GM12864 (cell line): ENCODE measurements at regions not wholly inside any gene's neighbourhood (a gene's known extent, or its start where the extent isn't known, plus 50 kb on each side); places are given as distances from the start of the nearest gene placed in this dataset.

Experiments
- DNase-seq: peaks from one replicate; pipeline ENCODE4 v3.0.0-alpha.2; 2011; ENCODE audit warnings: low read depth
- H3K4me3 ChIP-seq: 2 replicates; pipeline ENCODE4 v1.5.1; 2011; ENCODE audit warnings: mild to moderate bottlenecking, low read depth, low read length, control low read depth
- TF ChIP-seq, protein P1 (sequence below): IDR thresholded peaks from 2 replicates; pipeline ENCODE4 v1.5.1; 2011; ENCODE audit warnings: low read depth, mild to moderate bottlenecking, moderate library complexity, low read length, control low read depth, inconsistent platforms; ENCODE audit errors: missing control alignments

DNA sequence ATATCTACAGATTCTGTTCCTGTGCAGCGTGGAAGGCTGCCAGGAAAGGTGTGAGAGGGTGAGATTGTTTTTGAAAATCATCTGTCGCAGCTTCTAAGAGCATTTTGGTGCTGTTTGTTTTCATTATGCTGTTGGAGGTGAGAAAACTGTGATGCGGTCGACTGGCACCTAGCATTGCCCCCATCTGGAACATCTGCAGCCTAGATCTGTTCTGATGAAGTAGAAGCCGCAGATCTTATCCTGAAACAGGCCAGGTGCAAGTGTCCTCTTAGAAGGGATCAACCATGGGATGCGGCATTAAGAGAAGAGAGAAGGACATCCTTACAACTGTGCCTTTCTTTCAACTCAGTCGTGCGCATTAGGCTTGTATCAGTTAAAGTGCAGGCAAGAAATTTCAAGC is 167.3 kb downstream of the CDH26 start:
- TF ChIP-seq, protein P1, sequence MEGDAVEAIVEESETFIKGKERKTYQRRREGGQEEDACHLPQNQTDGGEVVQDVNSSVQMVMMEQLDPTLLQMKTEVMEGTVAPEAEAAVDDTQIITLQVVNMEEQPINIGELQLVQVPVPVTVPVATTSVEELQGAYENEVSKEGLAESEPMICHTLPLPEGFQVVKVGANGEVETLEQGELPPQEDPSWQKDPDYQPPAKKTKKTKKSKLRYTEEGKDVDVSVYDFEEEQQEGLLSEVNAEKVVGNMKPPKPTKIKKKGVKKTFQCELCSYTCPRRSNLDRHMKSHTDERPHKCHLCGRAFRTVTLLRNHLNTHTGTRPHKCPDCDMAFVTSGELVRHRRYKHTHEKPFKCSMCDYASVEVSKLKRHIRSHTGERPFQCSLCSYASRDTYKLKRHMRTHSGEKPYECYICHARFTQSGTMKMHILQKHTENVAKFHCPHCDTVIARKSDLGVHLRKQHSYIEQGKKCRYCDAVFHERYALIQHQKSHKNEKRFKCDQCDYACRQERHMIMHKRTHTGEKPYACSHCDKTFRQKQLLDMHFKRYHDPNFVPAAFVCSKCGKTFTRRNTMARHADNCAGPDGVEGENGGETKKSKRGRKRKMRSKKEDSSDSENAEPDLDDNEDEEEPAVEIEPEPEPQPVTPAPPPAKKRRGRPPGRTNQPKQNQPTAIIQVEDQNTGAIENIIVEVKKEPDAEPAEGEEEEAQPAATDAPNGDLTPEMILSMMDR, result no peak
- H3K4me3 ChIP-seq, result no peak overlapping the region
- no peak for DNase-seq

DNA sequence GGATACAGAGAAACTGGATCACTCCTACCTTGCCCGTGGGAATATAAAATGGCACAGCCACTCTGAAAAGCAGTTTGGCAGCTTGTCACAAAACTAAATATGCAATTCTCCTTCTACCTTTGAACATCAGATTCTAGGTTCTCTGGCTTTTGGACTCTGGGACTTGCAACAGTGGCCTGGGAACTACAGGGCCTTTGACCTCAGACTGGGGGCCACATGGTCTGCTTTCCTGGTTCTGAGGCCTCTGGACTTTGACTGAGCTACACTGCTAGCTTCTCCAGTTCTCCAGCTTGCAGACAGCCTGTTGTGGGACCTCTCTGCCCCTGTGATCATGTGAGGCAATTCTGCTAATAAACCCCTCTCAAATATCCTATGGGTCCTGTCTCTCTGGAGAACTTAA is 168.8 kb downstream of the CDH26 start:
- DNase-seq, result no peak
- H3K4me3 ChIP-seq, result no peak overlapping the region
- TF ChIP-seq, protein P1, result no peak

DNA sequence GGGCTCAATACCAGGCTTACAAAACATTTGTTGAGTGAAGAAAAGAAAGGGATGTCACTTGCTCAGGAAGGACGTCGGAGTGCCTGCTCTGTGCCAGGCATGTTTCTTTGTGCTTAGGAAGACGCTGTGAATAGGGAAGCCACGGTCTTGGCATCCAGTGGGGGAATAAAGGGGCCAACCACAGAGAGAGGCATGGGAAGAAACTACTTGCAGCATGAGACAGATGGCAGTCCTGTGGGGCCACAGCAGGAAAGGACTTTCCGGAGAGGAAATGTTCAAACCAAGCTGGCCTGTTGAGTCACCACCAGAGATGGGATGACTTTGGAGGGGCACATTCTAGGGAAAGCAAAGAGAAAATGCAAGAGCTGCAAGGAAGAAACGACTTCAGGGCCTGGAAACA is 173.2 kb downstream of the CDH26 start:
- TF ChIP-seq, protein P1, result no peak
- DNase-seq, result no peak

DNA sequence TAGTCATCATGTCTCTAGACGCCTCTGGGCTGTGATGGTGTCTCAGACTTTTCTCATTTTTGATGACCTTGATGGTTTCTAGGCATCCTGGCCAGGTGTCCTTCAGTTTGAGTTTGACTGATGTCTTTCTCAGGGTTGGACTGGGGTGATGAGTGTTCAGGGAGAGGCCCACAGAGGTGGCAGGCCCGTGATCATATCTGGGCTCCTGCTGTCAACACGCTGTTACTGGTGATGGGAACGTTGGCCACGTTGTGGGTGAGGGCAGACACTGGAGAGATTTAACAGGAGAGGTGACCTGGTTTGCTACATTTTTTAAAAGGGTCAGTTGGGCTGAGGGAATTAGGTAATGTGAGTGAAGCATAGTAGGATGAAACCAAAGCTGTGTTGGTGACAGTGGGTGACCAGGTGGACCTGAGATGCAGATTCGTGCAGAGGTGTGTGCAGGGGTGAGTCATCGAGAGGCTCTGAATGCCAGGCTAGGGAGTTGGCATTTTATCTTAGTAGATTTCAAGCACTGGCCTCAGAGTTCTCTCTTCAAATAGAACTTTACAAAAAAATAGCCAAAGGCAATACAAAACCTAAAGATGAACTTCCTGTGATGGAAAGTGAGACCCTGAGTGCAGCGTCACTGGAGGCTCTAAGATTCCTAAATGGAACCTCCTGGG is 174.1 kb downstream of the CDH26 start:
- no peak overlapping the region for H3K4me3 ChIP-seq
- no peak for DNase-seq
- TF ChIP-seq, protein P1, result no peak

More for the DNA sequence above, 173.2 kb downstream of the CDH26 start:
- no peak overlapping the region for H3K4me3 ChIP-seq

DNA sequence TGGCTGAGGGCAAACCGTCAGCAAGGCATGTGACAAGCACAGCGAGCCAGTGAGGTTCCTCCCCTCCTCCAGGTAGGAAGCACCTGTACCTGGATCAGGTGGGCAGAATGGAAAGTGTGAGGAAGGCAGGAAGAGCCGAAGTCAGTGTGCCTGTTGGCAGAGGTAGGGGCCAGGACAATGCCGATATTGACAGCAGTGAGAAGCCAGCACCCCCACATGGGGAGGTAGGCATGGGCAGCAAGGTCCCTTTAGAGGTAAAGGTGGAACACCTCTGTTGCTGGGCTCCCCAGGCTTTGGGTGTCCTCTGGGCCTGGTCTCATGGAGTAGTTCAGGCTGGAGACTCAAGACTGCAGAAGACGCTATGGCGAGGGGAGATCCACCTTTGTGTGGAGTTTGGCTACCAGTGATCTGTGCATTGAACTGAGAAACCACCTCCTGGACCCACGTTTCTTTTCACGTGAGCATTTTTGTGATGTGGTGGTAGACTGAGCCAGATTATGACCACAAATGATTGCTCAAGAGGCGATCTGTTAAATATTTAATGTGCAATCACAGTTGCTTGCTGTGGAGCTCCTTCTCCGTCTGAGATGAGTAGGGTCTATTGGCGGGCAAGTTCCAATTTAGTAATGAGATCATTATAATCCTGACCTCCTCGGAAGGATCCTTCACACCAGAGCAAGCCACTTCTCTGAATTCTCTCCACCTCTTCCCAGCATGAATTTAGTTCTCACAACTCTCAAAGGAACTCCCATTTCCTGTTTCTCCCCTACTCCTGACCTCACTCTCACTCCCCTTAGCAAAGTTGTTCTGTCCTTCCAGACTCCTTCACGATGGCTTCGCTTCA is 174.8 kb downstream of the CDH26 start:
- TF ChIP-seq, protein P1, result no peak
- DNase-seq, result no peak
- H3K4me3 ChIP-seq, result no peak overlapping the region

DNA sequence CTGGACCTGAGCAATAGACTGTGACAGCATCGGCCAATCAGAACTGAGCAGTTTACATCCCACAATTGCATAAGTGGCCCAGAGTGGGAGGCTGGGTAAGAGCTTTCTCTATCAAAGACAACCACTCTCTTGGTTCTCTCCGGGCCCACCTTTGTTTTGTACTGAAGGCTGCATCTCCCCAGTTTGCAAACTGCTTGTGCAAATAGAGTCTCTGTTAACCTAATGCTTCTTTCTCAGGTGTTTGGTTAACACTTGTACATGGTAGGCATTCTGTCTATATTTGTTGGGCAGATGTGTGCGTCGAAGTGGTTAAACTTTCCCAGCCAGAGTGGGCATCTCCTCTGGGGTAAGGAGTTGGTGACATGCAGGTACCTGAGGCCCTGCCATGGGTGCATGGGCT is 177.1 kb downstream of the CDH26 start:
- no peak overlapping the region for H3K4me3 ChIP-seq
- TF ChIP-seq, protein P1, result no peak

More for the DNA sequence above, 177.1 kb downstream of the CDH26 start:
- DNase-seq, result no peak
